ENCODE measurements at regions not wholly inside any gene's neighbourhood (a gene's known extent, or its start where the extent isn't known, plus 50 kb on each side); places are given as distances from the start of the nearest gene placed in this dataset.

GRCh38 chr18:22658318-22658717 lies 240.6 kb upstream of the CTAGE1 start:
- no peak for TF ChIP-seq POLR2AphosphoS5 (IDR thresholded peaks at IDR 0.05)
- no peak for TF ChIP-seq CTCF (IDR thresholded peaks at IDR 0.05)
- no peak for TF ChIP-seq POLR2A (IDR thresholded peaks at IDR 0.05; ENCODE audit: low read depth)
- no peak for TF ChIP-seq EP300 (IDR thresholded peaks at IDR 0.05)
- intact Hi-C loops (cut with DNase I) = no loop called here
- WGBS = 75% methylated on average over 2 of the region's 2 CpGs

DNA sequence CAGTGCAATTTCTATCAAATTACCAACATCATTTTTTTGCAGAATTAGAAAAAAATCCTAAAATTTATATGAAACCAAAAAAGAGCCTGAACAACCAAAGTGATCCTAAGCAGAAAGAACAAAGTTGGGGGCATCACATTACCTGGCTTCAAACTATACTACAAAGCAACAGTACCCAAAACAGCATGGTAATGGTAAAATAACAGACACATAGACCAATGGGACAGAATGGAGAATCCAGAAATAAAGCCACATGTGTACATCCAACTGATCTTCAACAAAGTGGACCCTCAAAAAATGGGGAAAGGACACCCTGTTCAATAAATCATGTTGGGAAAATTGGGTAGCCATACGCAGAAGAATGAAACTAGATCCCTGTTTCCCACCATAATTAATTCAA lies 245.7 kb upstream of the CTAGE1 start:
- no peak for DNase-seq (ENCODE audit: extremely low spot score)

More at GRCh38 chr18:22658318-22658717, 240.6 kb upstream of the CTAGE1 start:
- Histone ChIP-seq H3K27ac (replicated peaks in 1 of 4) (no peak overlapping the region), H3K9me3 (peaks cover 0 to 24% (median 5%) of the 10 kb centered on the region in 4 donors), H3K4me3 (no peak overlapping the region), H3K4me1 (no peaks in the 10 kb centered on the region), H3K36me3 (no peaks in the 10 kb centered on the region), H3K27me3 (no peaks in the 10 kb centered on the region)
- DNase-seq (ENCODE audit: extremely low spot score) = no peak

DNA sequence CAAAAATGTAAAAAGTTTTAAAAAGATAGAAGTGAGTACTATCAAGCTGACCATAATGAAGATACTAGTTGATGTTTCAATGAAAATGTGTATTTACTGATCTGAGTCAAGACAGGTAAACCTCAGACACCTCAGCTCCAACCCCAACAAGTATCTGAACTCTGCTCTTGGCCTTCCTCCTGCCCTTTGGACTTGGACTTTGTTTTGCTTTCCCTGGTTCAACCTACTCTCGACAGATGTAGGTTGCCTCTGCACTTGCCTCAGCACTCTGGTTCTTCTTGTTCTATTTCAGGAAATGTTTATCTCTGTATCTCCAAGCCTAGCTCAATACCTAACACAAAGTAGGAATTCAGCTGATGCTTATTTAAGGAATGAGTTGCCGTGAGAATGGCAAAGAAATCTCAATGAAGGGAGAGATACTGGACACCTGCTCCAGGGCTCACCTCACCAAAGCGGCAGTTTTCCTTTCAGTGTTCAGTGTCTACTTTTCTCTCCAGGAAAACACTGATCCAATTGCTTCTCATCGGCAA lies 248.8 kb upstream of the CTAGE1 start:
- H3K9me3 ChIP-seq = peaks cover 0 to 3% (median 0%) of the 10 kb centered on the region in 4 donors
- H3K27ac ChIP-seq (replicated peaks in 1 of 4) = peak overlapping the region in 1 of 4 donors; percentile 52
- H3K4me1 ChIP-seq = peaks cover 0 to 32% (median 18%) of the 10 kb centered on the region in 4 donors
- no peak for DNase-seq (ENCODE audit: extremely low spot score)
- intact Hi-C loops (cut with DNase I) = no loop called here
- no peak overlapping the region for H3K4me3 ChIP-seq
- no peak for TF ChIP-seq POLR2A (IDR thresholded peaks at IDR 0.05; ENCODE audit: low read depth)
- no peak for TF ChIP-seq CTCF (IDR thresholded peaks at IDR 0.05)
- TF ChIP-seq POLR2AphosphoS5 (IDR thresholded peaks at IDR 0.05) = no peak
- TF ChIP-seq EP300 (IDR thresholded peaks at IDR 0.05) = no peak
- H3K27me3 ChIP-seq = no peaks in the 10 kb centered on the region
- H3K36me3 ChIP-seq = no peaks in the 10 kb centered on the region
- 63% methylated on average over 4 of the region's 4 CpGs for WGBS

More for the DNA sequence above, 245.7 kb upstream of the CTAGE1 start:
- peaks cover 0 to 23% (median 11%) of the 10 kb centered on the region in 4 donors for H3K4me1 ChIP-seq
- peaks cover 0 to 6% (median under 1%) of the 10 kb centered on the region in 4 donors for H3K9me3 ChIP-seq
- TF ChIP-seq CTCF (IDR thresholded peaks at IDR 0.05) = no peak
- TF ChIP-seq EP300 (IDR thresholded peaks at IDR 0.05) = no peak
- H3K4me3 ChIP-seq = no peak overlapping the region
- H3K27ac ChIP-seq (replicated peaks in 1 of 4) = no peak overlapping the region
- H3K36me3 ChIP-seq = no peaks in the 10 kb centered on the region
- 95% methylated on average over 1 of the region's 1 CpG for WGBS
- H3K27me3 ChIP-seq = no peaks in the 10 kb centered on the region
- intact Hi-C loops (cut with DNase I) = no loop called here

- WGBS = 67% methylated on average over 4 of the region's 4 CpGs
- DNase-seq (ENCODE audit: extremely low spot score) = no peak
- intact Hi-C loops (cut with DNase I) = no loop called here
- H3K27ac ChIP-seq (replicated peaks in 1 of 4) = peak overlapping the region in 3 of 4 donors; percentile 13 to 52 (median 34)
- no peak for TF ChIP-seq EP300 (IDR thresholded peaks at IDR 0.05)
- TF ChIP-seq POLR2A (IDR thresholded peaks at IDR 0.05; ENCODE audit: low read depth) = no peak
- TF ChIP-seq POLR2AphosphoS5 (IDR thresholded peaks at IDR 0.05) = no peak
- TF ChIP-seq CTCF (IDR thresholded peaks at IDR 0.05) = no peak
- H3K9me3 ChIP-seq = peaks cover 0 to 3% (median 0%) of the 10 kb centered on the region in 4 donors
- H3K4me3 ChIP-seq = no peak overlapping the region
- no peaks in the 10 kb centered on the region for H3K27me3 ChIP-seq
- peaks cover 0 to 32% (median 18%) of the 10 kb centered on the region in 4 donors for H3K4me1 ChIP-seq
- H3K36me3 ChIP-seq = no peaks in the 10 kb centered on the region
Measured at GRCh38 chr18:22667156-22667555, 249.4 kb upstream of the CTAGE1 start.
